ENCODE measurements at regions not wholly inside any gene's neighbourhood (a gene's known extent, or its start where the extent isn't known, plus 50 kb on each side); places are given as distances from the start of the nearest gene placed in this dataset.

DNA sequence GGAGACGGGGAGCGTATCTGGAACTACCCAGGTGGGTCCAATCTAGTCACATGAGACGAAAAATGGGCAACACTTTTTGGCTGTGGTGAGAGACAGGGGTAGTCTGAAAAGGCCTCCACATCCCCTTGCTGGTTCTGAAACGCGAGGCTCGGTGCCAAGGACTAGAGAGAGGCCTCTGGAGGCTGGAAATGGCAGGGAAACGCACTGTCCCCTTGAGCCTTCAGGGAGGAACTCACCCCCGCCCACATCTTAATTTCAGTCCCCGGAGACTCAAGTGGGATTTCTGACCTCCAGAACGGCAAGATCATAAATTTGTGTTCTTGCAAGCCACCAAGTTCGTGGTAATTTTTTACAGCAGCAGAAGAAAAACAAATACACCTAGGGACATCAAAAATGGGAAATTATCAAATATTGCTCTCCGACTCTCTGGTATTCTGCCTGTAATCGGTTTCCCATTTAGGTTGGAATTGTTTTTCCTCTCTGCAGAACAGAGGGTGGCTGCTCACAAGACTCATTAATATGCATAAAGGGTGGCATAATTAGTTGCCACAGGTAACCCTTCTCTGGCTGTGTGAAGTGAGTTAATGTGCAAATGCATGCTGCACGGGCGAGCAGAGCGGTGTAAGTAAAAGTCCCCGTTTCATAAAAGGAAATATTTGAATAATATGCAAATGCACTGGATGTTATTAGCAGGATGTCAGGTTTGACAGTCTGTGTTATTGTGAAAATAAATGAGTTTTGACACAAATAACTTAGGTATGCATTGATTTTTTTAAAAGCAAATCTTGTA lies 185.7 kb downstream of the ARRDC4 start:
- no peak for DNase-seq

DNA sequence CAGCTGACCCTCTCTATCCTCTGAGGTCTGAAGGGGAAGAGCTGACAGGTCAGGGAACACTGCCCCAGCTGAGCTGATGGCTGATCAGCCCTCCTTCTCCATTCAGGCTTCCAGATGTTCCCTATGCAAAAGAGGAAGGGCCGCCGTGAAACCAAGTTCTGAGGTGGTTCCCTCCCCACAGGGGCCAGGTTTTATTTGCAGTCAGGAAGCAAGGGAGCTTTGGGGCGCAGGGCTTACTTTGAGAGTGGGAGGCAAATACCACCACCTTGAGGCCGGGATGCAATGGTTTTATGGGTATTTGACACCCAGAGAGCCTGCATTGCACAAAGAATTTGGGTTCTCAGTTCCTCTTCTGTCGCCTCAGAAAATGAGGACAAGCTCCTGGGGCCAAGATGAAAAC lies 186.9 kb downstream of the ARRDC4 start:
- no peak for DNase-seq

GRCh38 chr15:98150084-98150483 lies 189.6 kb downstream of the ARRDC4 start:
- no peak for DNase-seq

DNA sequence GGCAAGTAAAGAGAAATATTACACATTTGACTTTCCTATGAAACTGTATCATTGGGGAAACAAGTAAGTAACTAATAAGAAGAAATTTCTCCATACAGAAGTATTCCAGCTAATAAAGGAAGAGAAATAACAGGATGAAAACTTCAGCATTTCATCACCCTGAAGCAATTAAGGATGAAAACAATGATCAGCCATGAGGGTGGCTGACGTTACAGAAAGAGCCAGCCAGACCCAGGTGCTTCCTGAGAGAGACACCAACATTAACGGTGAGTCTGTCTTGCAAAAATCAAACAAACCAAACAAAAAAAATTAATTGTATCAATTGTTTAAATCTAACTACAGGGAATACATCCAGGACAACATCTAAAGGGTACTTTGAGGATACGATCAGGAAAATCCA lies 190.0 kb downstream of the ARRDC4 start:
- no peak for DNase-seq

- no peak for DNase-seq
These were observed 190.6 kb downstream of the ARRDC4 start for GRCh38 chr15:98151096-98151495.

GRCh38 chr15:98152156-98152555 lies 191.7 kb downstream of the ARRDC4 start:
- DNase-seq, result no peak

DNA sequence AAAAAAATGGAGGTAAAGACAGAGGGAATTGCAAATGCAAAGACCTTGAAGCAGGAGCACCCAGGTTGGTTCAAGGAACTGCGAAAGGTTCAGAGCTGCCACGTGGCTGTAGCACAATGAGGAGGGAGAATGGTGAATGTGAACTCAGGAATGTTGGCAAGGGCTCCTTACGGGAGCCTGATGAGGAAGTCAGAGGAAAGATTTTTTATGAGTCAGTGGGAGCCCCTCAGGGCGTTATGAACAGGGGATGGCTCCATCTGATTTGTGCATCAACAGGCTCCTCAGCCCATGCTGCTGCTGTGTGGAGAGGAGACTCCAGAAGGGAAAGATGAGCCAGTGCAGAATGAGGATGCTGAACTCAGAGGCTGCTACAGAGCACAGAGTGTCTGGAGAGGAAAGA lies 194.4 kb downstream of the ARRDC4 start:
- no peak for DNase-seq

- DNase-seq, result no peak
These were observed 194.9 kb downstream of the ARRDC4 start for GRCh38 chr15:98155356-98155755.

DNA sequence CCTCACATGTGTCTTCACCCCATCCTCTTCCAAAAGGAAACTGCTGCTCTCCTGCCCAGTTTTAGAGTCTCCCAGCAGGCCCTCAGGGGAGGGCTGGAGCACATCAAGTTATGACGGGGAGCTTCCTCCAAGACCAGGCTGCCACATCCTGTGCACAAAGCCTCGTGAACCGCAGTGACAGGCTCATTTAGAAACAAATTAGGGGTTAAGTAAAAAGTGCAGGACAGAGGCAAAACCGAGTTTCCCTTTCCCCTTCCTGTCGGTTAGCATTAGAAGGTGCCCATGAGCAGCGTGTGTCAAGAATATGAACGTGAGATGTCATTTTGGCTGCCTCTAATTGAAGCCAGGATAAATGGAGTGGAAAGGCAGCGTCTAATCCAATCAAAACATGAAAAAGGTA lies 199.7 kb downstream of the ARRDC4 start:
- DNase-seq, result peak; percentile 38

DNA sequence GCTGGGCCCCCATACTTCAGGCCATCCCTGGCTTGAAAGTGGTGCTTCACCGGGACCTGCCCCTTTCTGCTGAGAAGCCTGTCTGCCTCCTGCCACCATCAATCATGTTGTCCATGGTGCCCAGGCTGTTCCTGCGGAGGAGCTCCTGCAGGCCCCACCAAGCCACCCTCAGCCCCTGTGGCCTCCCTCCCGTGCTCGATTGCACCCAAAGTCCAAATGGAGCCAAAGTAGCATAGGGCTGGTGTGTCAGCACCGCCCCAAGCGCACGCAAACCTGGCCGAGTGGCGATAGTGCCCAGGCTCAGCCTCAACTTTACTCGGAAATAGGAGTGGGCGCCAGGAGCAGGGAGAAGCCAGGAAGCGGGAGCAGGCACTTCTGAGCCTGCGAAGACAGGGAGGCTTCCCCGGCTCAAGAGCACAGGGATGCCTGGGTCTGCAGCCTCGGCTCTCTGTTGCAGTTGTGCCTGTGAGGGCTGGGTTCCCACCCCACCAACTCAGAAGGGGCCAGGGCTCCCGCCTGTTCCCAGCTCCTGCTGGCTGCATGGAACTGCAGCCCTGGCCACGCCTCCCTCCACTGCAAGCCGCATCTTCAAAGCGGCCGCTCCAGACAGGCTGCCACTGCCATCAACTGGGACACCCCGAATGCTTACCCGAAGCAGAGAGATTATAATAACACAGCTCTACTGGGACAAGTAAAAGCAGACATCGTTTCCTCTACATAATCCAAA lies 203.0 kb downstream of the ARRDC4 start:
- no peak for DNase-seq

- DNase-seq, result no peak
These were observed 204.1 kb downstream of the ARRDC4 start for GRCh38 chr15:98164571-98164970.

DNA sequence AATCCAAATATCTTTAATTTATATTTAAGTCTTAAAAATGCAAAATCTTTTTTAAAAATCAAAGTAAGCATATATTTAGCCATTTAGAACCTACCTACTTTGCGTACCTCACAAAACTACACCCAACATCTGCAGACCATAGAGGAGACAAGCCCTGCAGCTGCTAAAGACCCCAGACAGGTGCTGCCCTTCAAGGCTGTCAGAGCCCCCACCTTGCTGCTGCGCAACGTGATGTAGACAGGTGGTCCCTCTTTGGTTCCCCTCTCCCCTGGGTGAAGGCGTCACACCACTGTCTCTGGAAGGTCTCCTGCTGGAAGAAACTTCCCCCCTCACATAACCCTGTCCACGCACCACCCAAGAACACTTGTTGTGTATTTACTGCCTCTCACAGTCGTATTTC lies 204.5 kb downstream of the ARRDC4 start:
- DNase-seq, result no peak

DNA sequence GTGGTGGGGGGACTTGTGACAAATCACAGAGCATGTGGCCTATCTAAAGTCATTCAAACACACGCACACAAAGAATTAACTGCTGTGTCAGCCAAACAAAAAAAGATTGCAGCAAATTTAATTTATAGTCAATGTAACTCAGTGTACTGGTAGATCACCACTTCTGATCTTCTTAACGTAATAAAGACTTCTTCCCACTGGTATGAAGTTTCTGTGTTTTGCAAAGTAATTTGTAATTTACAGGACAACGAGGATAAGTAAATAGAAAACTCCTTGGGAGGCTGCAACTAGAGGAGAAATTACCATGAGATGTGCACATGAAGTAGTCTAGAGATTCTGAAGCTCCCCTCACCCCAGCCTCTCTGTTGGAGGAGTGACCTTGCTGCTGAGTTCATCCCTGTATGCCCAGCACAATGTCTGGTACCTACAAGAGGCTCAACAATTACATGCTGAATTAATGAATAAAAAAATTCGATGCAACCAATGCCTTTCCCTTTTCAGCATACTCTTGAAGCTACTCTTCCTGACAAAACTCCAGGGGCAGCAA lies 207.3 kb downstream of the ARRDC4 start:
- no peak for DNase-seq

DNA sequence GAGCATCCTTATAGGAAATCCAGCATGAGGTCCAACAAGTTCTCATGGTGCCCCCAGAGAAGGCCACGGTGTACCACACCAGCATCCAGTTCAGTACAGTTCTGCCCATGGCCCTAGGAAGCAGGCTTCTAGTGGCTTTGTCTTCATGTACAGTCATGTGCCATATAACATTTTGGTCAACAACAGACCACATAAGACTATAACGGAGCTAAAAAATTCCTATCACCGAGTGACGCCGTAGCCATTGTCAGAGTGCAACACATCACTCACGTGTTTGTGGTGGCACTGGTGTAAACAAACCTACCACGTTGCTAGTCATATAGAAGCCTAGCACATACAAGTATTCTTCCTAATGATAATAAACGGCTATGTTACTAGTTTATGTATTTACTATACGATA lies 209.0 kb downstream of the ARRDC4 start:
- DNase-seq, result no peak

- DNase-seq, result no peak
These were observed 213.8 kb downstream of the ARRDC4 start for GRCh38 chr15:98174286-98174685.

- DNase-seq, result no peak
These were observed 214.3 kb downstream of the ARRDC4 start for GRCh38 chr15:98174841-98175240.

- DNase-seq, result peak; percentile 75
These were observed 217.6 kb downstream of the ARRDC4 start for GRCh38 chr15:98177966-98178592.

- DNase-seq, result no peak
These were observed 218.4 kb downstream of the ARRDC4 start for GRCh38 chr15:98178861-98179260.

GRCh38 chr15:98187549-98187948 lies 227.0 kb downstream of the ARRDC4 start:
- no peak for DNase-seq

DNA sequence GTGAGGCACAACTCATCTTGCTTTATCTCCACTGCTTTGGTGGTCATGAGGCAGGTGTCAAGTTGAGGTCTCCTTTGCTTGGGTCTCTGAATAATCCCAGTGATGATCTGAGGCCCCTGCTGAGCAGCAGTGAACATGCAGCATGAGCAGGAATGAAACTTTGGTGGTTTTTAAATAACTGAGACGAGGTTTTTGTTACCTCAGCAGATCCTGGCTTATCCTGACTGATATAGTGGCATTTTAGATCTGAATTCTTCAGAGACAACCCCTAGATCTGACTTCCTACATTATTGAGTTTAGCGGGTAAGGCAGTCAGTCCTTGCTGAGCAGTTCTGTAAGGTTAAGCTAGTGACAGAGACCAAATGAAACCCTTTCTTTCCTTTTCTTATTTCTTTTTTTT lies 230.4 kb downstream of the ARRDC4 start:
- DNase-seq, result no peak

DNA sequence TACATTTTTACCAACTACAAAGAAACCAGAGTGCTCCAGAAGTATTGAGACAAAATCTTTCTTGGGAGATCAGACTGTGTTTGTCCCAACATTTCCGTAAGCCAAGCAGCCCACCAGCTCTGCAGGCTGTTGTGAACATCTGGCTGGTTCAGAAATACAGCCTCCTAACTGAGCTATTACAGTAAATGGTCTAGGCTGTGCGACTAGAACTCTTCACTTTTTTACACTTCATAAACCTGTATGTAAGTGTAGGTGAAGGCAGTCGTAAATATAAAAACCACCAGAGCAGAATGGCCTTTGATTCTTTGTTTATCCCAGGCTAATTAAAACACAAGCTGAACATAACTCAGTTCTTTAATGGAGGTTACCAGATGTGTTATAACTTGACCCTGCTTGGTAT lies 235.3 kb downstream of the ARRDC4 start:
- DNase-seq, result no peak

DNA sequence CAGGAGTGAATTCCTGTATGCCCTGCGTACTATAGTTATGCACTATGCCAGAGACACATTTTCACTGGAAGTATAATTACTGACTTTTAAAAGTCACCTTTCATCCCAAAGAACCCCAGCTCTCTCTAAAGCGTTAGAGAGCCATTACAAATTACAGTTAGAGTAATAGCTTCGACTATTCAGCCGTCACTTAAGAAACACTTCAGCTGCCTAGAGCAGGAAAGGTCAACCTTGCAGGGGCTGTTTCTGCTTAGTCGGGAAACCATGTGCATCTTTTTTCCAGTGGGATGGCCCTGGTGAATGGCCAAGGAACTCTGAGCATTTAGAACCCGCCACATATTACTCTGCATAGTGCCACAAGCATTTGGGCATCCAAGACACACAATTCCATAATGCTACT lies 235.9 kb downstream of the ARRDC4 start:
- DNase-seq, result no peak

GRCh38 chr15:98202256-98202655 lies 241.8 kb downstream of the ARRDC4 start:
- DNase-seq, result no peak
